Ecto neural progenitor cell (in vitro differentiated cells): ENCODE measurements at regions not wholly inside any gene's neighbourhood (a gene's known extent, or its start where the extent isn't known, plus 50 kb on each side); places are given as distances from the start of the nearest gene placed in this dataset.

Experiments used
- DNase-seq: peaks from one replicate; pipeline ENCODE4 v3.0.0-alpha.2; 2018; ENCODE audit warnings: low spot score

DNA sequence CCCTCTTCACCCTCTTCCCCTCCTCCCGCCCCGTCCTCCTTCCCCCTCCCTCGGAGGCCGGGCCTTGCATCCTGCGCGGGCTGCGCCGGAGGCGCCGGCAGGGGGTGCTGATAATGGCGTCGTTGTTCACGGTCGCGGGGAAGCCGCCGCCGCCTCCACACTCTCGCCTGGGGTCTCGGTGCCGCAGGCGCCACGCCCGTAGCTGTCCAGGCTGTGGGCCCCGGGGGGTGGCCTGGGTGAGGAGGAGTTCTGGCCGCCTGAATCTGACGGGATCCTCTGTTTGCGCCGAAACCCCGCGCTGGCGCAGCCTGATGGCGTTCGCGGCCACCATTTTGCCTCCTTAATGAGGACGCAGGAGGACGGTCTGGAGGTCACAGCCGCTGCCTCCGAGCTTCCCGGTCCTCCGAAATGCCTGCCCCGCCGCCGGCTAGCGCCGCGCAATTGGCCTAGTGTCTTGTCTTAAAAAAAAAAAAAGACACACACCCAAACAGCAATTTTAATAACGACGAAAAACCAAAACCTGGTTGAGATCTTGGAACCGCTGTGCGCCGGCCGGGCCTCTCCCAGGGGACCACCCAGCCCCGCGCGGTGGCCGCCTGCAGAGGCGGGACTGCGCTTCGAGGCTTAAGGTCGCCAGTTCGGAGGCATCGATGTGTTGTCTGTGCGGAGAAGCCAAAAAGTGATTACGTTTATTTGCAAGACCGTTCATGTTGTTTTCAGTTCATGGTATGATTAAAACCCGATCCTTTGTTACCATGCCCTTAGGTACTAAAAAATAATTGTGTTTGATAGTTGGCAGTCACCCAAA lies 106.6 kb upstream of the HNRNPU start:
- peak; percentile 95 for DNase-seq

DNA sequence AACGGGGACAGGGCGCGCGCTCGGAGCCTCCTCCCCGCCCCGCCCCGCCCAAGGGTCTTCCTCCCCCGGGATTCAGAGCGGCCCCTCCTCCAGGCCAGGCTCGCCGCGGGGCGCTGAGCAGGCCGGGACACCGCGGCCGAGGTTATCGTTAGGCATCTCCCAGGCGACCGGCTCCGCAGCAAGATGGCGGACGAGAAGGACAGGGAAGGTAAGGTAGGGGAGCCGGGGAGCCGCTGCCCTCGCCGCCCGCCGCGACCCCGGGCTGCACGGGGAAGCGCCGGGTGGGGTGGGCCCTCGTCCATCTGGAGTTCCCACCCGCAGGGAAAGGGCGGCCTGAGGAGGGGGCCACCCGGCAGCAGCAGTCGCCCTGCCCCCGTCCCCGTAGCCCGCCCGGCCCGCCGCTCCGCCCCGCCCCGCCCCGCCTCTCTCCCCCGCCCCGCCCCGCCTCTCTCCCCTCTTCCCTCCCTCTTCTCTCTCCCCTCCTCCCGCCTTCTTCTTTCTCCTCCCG lies 105.9 kb upstream of the HNRNPU start:
- DNase-seq = peak; percentile 94

- DNase-seq = no peak
These were observed 105.3 kb upstream of the HNRNPU start for GRCh38 chr1:244969355-244970235.

GRCh38 chr1:244968881-244969280 lies 104.5 kb upstream of the HNRNPU start:
- DNase-seq = no peak

GRCh38 chr1:244968471-244968871 lies 104.1 kb upstream of the HNRNPU start:
- peak; percentile 53 for DNase-seq

DNA sequence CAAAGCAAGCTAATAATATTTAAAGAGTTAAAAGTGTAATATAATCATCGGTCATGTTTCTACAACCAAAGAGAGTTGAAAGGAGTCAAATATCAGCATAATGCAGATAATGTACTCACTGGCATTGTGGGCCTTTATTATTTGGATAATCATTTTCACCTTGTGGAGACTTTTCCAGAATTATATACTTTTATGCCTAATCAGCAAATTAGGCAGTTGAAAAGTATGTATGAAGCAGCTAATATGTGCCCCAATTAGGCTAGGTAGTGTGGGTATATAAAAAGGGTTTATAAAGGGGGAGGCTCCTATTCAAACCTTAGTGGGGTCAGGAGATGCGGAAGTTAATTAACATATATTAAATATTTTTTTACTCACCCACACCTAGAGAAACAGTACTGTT lies 102.8 kb upstream of the HNRNPU start:
- DNase-seq = no peak

DNA sequence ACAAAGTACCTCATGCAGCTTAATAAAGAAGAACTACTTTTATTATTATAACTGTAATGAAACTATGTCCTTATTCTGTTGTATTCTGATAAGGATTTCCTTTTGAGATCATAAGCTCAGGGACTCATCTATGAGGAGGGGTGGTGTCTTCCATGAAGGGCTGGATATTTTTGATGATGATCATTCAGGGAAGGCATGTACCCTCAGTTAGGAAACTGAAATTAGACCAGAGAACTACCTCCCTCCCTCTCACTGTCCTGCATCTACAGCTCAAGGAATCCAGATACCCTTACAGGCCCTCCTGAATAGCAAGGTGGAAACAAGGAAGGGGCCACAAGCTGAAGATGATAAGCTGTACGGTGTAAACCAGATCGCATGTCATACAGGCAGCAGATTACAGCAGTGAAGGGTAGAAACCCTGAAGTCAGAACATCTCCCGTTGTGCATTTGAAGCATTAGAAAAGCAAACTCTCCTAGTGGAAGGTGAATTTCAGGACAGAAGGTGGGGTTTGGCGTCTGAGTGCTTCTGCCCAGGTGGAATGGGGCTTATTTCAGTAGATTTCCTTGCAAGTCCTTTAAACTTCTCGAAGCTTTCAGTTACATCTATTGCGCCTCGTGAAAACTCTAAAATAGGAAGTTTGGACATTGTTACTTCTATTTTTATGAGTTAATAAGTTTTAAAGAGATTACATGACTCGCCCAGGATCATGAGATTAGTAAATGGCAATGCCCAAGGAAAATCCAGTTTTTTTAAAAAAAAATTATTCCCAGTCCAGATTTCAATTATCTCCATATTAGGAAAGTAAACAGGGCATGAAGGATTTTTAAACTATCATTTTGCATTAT lies 101.1 kb upstream of the HNRNPU start:
- DNase-seq = no peak

- DNase-seq = no peak
These were observed 100.0 kb upstream of the HNRNPU start for GRCh38 chr1:244964112-244964971.

GRCh38 chr1:244963231-244963826 lies 99.0 kb upstream of the HNRNPU start:
- DNase-seq = no peak

DNA sequence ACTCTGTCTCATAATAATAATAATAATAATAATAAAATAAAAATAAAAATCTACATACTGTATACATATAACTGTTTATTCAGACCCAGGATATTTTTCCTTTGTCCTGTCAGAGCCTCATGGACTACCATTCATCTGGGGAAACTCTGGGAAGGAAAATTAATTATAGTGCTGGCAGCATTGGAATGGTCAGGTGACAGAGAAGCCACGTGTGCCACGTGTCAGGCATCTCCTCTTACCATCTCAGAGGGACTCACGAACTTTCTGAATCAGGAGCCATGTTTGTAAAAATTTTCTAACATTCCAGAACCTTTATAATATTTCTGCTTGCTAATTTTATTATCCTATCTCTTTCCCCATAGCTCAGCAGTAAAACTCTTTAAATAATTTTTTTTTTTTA lies 97.8 kb upstream of the HNRNPU start:
- DNase-seq = no peak

- DNase-seq = no peak
These were observed 96.6 kb upstream of the HNRNPU start for GRCh38 chr1:244960904-244961303.

DNA sequence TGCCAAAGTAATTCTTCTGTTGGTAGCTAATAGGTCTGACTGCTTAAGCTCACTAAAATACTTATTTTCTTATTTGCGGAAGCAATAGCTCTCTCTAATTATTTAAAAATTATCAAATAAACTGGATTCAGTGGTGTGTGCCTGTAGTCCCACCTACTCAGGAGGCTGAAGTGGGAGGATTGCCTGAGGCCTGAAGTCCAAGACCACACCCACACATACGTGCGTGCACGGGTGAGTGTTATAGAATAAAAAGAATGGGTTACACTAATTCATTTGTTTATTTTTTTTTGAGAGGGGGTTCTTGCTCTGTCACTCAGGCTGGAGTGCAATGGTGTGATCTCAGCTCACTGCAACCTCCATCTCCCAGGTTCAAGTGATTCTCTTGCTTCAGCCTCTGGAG lies 94.2 kb upstream of the HNRNPU start:
- no peak for DNase-seq

DNA sequence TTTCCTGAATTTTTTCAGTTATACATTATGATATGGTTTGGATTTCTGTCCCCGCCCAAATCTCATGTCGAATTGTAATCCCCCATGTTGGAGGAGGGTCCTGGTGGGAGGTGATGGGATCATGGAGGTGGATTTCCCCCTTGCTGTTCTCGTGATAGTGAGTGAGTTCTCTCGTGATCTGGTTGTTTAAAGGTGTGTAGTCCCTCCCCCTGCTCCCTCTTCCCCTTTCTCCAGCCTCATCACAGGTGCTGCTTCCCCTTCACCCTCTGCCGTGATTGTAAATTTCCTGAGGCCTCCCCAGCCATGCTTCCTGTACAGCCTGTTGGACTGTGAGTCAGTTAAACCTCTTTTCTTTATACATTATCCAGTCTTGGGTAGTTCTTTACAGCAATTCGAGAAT lies 93.2 kb upstream of the HNRNPU start:
- no peak for DNase-seq

DNA sequence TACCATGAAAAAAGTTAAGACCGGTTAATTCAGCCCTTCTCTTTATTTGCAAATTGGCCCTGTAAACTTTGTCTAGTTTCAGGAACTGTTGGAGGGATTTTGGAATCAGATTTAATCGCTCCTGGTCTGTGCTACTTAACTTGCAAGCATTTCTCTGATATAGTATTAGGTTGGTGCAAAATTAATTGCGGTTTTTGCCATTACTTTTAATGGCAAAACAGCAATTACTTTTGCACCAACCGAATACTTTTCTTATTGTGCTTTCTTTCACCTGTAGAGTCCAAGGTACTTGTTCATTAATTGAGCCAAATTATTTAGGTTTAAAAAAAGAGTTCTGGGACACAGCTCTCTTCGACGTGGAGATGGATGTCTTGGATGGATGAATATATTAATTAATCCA lies 92.8 kb upstream of the HNRNPU start:
- DNase-seq = no peak

DNA sequence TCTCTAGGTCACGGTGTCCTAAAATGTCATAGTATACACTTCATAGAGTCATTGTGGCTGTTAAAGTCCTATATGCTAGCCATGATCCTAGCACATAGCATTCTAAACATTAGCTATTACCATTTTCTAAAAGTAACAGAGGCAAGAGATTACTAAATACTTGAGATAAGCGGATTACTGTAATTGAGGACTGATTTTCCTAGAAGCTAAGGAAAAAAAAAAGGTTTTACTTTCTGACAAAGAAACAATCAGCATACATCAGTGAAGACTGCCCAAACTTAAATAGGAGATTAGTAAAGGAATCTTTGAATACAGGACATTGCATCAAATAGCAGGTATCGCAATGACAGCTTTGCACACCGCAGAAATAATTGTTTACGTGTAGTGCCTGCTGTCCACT lies 91.3 kb upstream of the HNRNPU start:
- DNase-seq = no peak

GRCh38 chr1:244954359-244954758 lies 90.0 kb upstream of the HNRNPU start:
- no peak for DNase-seq

- DNase-seq = no peak
These were observed 89.6 kb upstream of the HNRNPU start for GRCh38 chr1:244953901-244954300.

DNA sequence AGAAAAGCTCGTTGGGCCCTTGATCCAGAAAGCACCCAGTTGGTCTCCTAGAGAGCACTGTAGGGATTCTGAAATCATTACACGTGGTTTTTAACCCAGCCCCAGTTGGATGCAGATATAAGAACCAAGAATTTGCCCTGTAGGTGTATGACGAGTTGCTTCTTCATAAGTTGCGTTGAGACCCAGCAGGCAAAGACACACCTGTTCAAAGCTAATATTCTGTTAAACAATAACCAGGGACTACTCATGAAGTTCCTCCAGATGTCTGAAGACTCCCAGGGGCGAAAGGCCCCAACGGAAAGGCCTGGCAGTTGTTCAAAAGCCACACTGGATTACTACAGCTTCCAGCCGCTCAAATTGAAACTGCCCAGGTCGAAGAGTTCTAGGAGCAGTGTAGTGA lies 88.6 kb upstream of the HNRNPU start:
- no peak for DNase-seq

GRCh38 chr1:244952280-244952933 lies 88.1 kb upstream of the HNRNPU start:
- no peak for DNase-seq

GRCh38 chr1:244948416-244948815 lies 84.1 kb upstream of the HNRNPU start:
- DNase-seq = no peak
